SK-N-SH (cell line): ENCODE measurements at regions not wholly inside any gene's neighbourhood (a gene's known extent, or its start where the extent isn't known, plus 50 kb on each side); places are given as distances from the start of the nearest gene placed in this dataset.

ENCODE experiments used
- CTCF ChIA-PET: fragments of 300-600, 350-600 bp; formaldehyde crosslinking; extraction: SDS; loops from one replicate; lab custom pipeline; 2021; lab: Yijun Ruan, JAX
- POLR2A ChIA-PET: fragments of 350-600 bp; sonication (Branson Sonifier 250); formaldehyde crosslinking; extraction: SDS; loops from one replicate; lab custom pipeline; 2020; ENCODE audit warnings: antibody characterized with exemption, inconsistent platforms; lab: Yijun Ruan, JAX
- DNase-seq: peaks from one replicate; pipeline ENCODE4 v3.0.0; 2012
- H2AFZ ChIP-seq: fragments of 200-600 bp; sonication (generic); 2 replicates; pipeline ENCODE4 v1.8.1; 2016; ENCODE audit warnings: antibody characterized with exemption, mild to moderate bottlenecking, low read depth
- H3F3A ChIP-seq: fragments of 200-600 bp; sonication (generic); replicated peaks from 2 replicates; pipeline ENCODE3; 2016; ENCODE audit warnings: antibody characterized with exemption, mild to moderate bottlenecking; ENCODE audit not compliant: insufficient read depth
- H3K27ac ChIP-seq, 2 experiments: fragments of 200-500 bp in 1 of 2; fragments of 200-600 bp in 1 of 2; sonication (Bioruptor generic) in 1 of 2; sonication (generic), shearing (Covaris generic) in 1 of 2; 2 replicates each; pipeline versions ENCODE4 v1.5.1 to v1.6.1; 2014 to 2016; ENCODE audit warnings: low read depth in 2 of 2, inconsistent platforms in 1 of 2, low read length in 1 of 2, mild to moderate bottlenecking in 1 of 2, mixed read lengths in 1 of 2
- H3K27me3 ChIP-seq: fragments of 200-600 bp; sonication (generic), shearing (Covaris generic); 2 replicates; pipeline ENCODE4 v1.6.1; 2016; ENCODE audit warnings: mixed run types; ENCODE audit not compliant: insufficient read depth
- H3K36me3 ChIP-seq, 2 experiments: fragments of 200-500 bp in 1 of 2; fragments of 200-600 bp in 1 of 2; sonication (Bioruptor generic) in 1 of 2; sonication (generic) in 1 of 2; replicated peaks in 1 of 2; 2 replicates each; pipeline versions ENCODE3 to v1.5.1; 2014 to 2016; ENCODE audit warnings: low read length in 1 of 2, mild to moderate bottlenecking in 1 of 2; ENCODE audit not compliant: insufficient read depth in 2 of 2, control insufficient read depth in 1 of 2
- H3K4me1 ChIP-seq, 2 experiments: fragments of 200-500 bp in 1 of 2; fragments of 200-600 bp in 1 of 2; sonication (Bioruptor generic) in 1 of 2; sonication (generic), shearing (Covaris generic) in 1 of 2; 2 replicates each; pipeline versions ENCODE4 v1.5.1 to v1.6.1; 2014 to 2016; ENCODE audit warnings: low read depth in 1 of 2, low read length in 1 of 2, mixed run types in 1 of 2; ENCODE audit not compliant: insufficient read depth in 2 of 2, control insufficient read depth in 1 of 2
- H3K4me2 ChIP-seq: fragments of 200-600 bp; sonication (generic), shearing (Covaris generic); 2 replicates; pipeline ENCODE4 v1.6.1; 2017; ENCODE audit warnings: mixed run types
- H3K4me3 ChIP-seq, 2 experiments: fragments of 200-500 bp in 1 of 2; fragments of 200-600 bp in 1 of 2; sonication (Bioruptor generic) in 1 of 2; sonication (generic), shearing (Covaris generic) in 1 of 2; 2 replicates each; pipeline versions ENCODE4 v1.5.1 to v1.8.1; 2014 to 2016; ENCODE audit warnings: low read depth in 2 of 2, inconsistent platforms in 1 of 2, low read length in 1 of 2, mild to moderate bottlenecking in 1 of 2, mixed read lengths in 1 of 2, moderate library complexity in 1 of 2
- H3K79me2 ChIP-seq: fragments of 200-600 bp; sonication (generic); 2 replicates; pipeline ENCODE4 v1.8.1; 2017; ENCODE audit warnings: mild to moderate bottlenecking; ENCODE audit not compliant: insufficient read depth
- H3K9ac ChIP-seq: fragments of 200-600 bp; sonication (generic); 2 replicates; pipeline ENCODE4 v1.6.1; 2017; ENCODE audit warnings: mixed run types
- H3K9me2 ChIP-seq: fragments of 200-600 bp; sonication (generic); 2 replicates; pipeline ENCODE4 v1.6.1; 2017; ENCODE audit warnings: mixed run types
- H3K9me3 ChIP-seq: fragments of 200-600 bp; sonication (generic); 2 replicates; pipeline ENCODE4 v1.6.1; 2017; ENCODE audit warnings: mixed run types, mild to moderate bottlenecking, moderate library complexity
- H4K20me1 ChIP-seq: fragments of 200-600 bp; sonication (generic); 2 replicates; pipeline ENCODE4 v1.6.1; 2017; ENCODE audit warnings: mild to moderate bottlenecking, mixed run types; ENCODE audit not compliant: insufficient read depth
- CHD2 ChIP-seq: fragments of 150-350 bp; IDR thresholded peaks from 2 replicates; pipeline ENCODE4 v1.6.1; 2018; ENCODE audit warnings: low read length; ENCODE audit not compliant: partially characterized antibody
- EP300 ChIP-seq, 2 experiments: IDR thresholded peaks; 2 replicates each; pipeline versions ENCODE4 v1.4.0 to v1.6.1; 2012; ENCODE audit warnings: borderline replicate concordance in 1 of 2, low read depth in 1 of 2, low read length in 1 of 2
- EZH2phosphoT487 ChIP-seq: fragments of 200-600 bp; sonication (generic); IDR thresholded peaks from 2 replicates; pipeline ENCODE4 v1.6.1; 2017; ENCODE audit warnings: low read depth, mixed run types, mild to moderate bottlenecking, antibody characterized with exemption, moderate library complexity, borderline replicate concordance
- FOXM1 ChIP-seq: IDR thresholded peaks from 2 replicates; pipeline ENCODE4 v1.4.0; 2012; ENCODE audit warnings: low read depth, mild to moderate bottlenecking
- GATA2 ChIP-seq: sonication (generic); formaldehyde crosslinking; IDR thresholded peaks from 2 replicates; pipeline ENCODE4 v1.5.0; 2020; ENCODE audit warnings: mild to moderate bottlenecking, missing genetic modification reagents
- JUND ChIP-seq: IDR thresholded peaks from 2 replicates; pipeline ENCODE4 v1.4.0; 2012
- MXI1 ChIP-seq: IDR thresholded peaks from 2 replicates; pipeline ENCODE4 v1.6.1; 2012; ENCODE audit warnings: mild to moderate bottlenecking, low read depth, low read length, improper control_type of control experiment
- NFIC ChIP-seq: IDR thresholded peaks from 2 replicates; pipeline ENCODE4 v1.4.0; 2012; ENCODE audit warnings: borderline replicate concordance
- NRF1 ChIP-seq: IDR thresholded peaks from 2 replicates; pipeline ENCODE4 v1.6.1; 2012; ENCODE audit warnings: low read depth, mild to moderate bottlenecking, low read length
- RCOR1 ChIP-seq: fragments of 150-350 bp; IDR thresholded peaks from 2 replicates; pipeline ENCODE4 v1.6.1; 2017; ENCODE audit warnings: antibody characterized with exemption, low read length
- SMC3 ChIP-seq: IDR thresholded peaks from 2 replicates; pipeline ENCODE4 v1.6.1; 2012; ENCODE audit warnings: low read depth, low read length, improper control_type of control experiment
- TCF12 ChIP-seq: IDR thresholded peaks from 2 replicates; pipeline ENCODE4 v1.4.0; 2012
- WGBS: methylation state at CpG from one replicate; pipeline ENCODE4 v1.1.6; 2017; ENCODE audit warnings: low lambda C conversion rate; 5-methylcytosine and 5-hydroxymethylcytosine counted together
- TF ChIP-seq, protein P1 (sequence below): IDR thresholded peaks from 2 replicates; pipeline ENCODE4 v1.4.0; 2012; ENCODE audit warnings: low read depth, borderline replicate concordance
- TF ChIP-seq, protein P2 (sequence below): fragments of 150-350 bp; IDR thresholded peaks from 2 replicates; pipeline ENCODE4 v1.6.1; 2017; ENCODE audit warnings: antibody characterized with exemption, low read length, low read depth, borderline replicate concordance
- TF ChIP-seq, protein P3 (sequence below): IDR thresholded peaks from 2 replicates; pipeline ENCODE4; 2012

DNA sequence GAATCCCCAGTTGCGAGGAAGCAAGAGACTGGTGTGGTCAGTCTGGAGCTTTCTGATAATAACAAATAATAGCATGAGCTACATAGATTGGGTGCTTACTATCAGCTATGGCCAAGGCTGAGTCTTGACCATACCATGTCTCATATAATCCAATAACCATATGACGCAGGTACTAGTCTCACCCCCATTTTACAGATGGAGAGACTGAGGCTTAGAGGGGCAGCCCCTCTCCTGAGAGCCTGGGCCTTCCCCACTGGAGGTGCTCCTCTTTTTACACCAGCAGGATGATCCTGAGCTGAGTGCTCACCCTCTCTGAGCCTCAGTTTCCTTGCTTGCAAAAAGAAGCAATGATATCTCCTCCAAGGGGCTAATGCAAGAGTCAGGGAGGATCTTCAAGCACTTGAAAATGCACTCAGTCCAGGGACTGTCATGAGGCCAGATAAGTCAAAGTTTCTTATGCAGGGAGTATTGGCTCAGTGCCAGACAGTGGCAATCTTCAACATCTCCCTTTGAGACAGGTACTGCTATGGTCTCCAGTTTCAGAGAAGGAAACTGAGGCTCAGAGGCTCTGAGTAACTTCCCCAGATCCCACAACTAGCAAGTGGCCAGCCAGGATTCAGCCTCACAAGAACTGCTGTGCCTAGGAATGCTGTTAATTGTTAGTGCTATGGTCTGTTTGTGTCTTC lies 149.7 kb downstream of the TFCP2L1 start:
- ChIA-PET CTCF (interaction anchor here (0.9 to 1.3 kb wide), 3 partner anchors 35 to 40 kb away, joined by 3 to 5 read pairs (median 3); no protein-coding TSS in a partner anchor), POLR2A (no interaction called here)
- Histone ChIP-seq H3K4me1 (peaks cover 0 to 2% of the 10 kb centered on the region in 2 experiments; a peak in 1 of 4 replicates), H4K20me1 (no peaks in the 10 kb centered on the region), H2AFZ (no peak overlapping the region), H3K36me3 (no peaks in the 10 kb centered on the region), H3K4me2 (no peak overlapping the region), H3F3A (no peaks in the 10 kb centered on the region), H3K9me3 (no peaks in the 10 kb centered on the region), H3K27me3 (no peaks in the 10 kb centered on the region; the same call in 1 of the 2 replicates), H3K4me3 (no peak overlapping the region), H3K79me2 (no peaks in the 10 kb centered on the region), H3K27ac (no peak overlapping the region), H3K9me2 (no peaks in the 10 kb centered on the region), H3K9ac (no peak overlapping the region)
- no peak for DNase-seq
- TF ChIP-seq SMC3 (no peak), CHD2 (no peak), GATA2 (no peak), NRF1 (no peak), MXI1 (no peak), EZH2phosphoT487 (no peak), NFIC (no peak), JUND (no peak), FOXM1 (no peak), RCOR1 (no peak)
- TF ChIP-seq, protein P1, sequence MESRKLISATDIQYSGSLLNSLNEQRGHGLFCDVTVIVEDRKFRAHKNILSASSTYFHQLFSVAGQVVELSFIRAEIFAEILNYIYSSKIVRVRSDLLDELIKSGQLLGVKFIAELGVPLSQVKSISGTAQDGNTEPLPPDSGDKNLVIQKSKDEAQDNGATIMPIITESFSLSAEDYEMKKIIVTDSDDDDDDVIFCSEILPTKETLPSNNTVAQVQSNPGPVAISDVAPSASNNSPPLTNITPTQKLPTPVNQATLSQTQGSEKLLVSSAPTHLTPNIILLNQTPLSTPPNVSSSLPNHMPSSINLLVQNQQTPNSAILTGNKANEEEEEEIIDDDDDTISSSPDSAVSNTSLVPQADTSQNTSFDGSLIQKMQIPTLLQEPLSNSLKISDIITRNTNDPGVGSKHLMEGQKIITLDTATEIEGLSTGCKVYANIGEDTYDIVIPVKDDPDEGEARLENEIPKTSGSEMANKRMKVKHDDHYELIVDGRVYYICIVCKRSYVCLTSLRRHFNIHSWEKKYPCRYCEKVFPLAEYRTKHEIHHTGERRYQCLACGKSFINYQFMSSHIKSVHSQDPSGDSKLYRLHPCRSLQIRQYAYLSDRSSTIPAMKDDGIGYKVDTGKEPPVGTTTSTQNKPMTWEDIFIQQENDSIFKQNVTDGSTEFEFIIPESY = no peak
- TF ChIP-seq, protein P2, sequence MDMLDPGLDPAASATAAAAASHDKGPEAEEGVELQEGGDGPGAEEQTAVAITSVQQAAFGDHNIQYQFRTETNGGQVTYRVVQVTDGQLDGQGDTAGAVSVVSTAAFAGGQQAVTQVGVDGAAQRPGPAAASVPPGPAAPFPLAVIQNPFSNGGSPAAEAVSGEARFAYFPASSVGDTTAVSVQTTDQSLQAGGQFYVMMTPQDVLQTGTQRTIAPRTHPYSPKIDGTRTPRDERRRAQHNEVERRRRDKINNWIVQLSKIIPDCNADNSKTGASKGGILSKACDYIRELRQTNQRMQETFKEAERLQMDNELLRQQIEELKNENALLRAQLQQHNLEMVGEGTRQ = no peak
- TF ChIP-seq, protein P3, sequence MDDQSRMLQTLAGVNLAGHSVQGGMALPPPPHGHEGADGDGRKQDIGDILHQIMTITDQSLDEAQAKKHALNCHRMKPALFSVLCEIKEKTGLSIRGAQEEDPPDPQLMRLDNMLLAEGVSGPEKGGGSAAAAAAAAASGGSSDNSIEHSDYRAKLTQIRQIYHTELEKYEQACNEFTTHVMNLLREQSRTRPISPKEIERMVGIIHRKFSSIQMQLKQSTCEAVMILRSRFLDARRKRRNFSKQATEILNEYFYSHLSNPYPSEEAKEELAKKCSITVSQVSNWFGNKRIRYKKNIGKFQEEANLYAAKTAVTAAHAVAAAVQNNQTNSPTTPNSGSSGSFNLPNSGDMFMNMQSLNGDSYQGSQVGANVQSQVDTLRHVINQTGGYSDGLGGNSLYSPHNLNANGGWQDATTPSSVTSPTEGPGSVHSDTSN = no peak
- WGBS = 43% methylated on average over 2 of the region's 2 CpGs

DNA sequence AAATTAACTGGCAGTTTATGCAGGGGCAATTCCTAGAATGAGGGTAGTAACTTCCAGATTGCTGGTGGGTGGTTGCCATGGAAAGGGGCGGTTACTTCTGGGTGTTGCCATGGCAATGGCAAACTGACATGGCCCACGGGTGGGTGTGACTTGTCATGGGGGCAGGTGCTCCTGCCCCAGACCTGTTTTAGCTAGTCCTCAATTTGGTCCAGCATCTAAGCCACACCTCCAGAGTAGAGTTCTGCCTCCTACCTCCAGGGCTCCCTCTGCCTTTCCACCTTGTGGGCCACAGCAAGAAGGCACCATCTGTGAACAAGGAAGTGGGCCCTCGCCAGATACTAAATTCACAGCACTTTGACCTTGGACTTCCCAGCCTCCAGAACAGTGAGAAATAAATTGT lies 148.7 kb downstream of the TFCP2L1 start:
- no peaks in the 10 kb centered on the region for H3K79me2 ChIP-seq
- H3K4me3 ChIP-seq = no peak overlapping the region
- TF ChIP-seq EZH2phosphoT487 = no peak
- no peak for TF ChIP-seq TCF12
- TF ChIP-seq EP300 (IDR thresholded peaks at IDR 0.05; ENCODE audit: borderline replicate concordance in 1 of 2, low read depth in 1 of 2, low read length in 1 of 2) = no peak
- H3K27me3 ChIP-seq = no peaks in the 10 kb centered on the region; the same call in 1 of the 2 replicates
- H2AFZ ChIP-seq = no peak overlapping the region
- ChIA-PET POLR2A (no interaction called here), CTCF (interaction anchor here (0.9 to 1.3 kb wide), 2 partner anchors 36 to 40 kb away, joined by 3 to 5 read pairs; no protein-coding TSS in a partner anchor)
- no peak overlapping the region for H3K4me2 ChIP-seq
- no peaks in the 10 kb centered on the region for H3K9me3 ChIP-seq
- WGBS = 41% methylated on average over 3 of the region's 3 CpGs
- no peak overlapping the region for H3K27ac ChIP-seq
- no peaks in the 10 kb centered on the region for H4K20me1 ChIP-seq
- H3K9me2 ChIP-seq = no peaks in the 10 kb centered on the region
- H3K9ac ChIP-seq = no peak overlapping the region
- H3F3A ChIP-seq = no peaks in the 10 kb centered on the region
- no peaks in the 10 kb centered on the region for H3K4me1 ChIP-seq
- H3K36me3 ChIP-seq = no peaks in the 10 kb centered on the region
- DNase-seq = no peak
